Endothelial cell of umbilical vein (primary cell): ENCODE measurements at regions not wholly inside any gene's neighbourhood (a gene's known extent, or its start where the extent isn't known, plus 50 kb on each side); places are given as distances from the start of the nearest gene placed in this dataset.

Experiments
- EZH2 ChIP-seq: IDR thresholded peaks from 2 replicates; pipeline ENCODE4 v1.6.1; 2012; ENCODE audit warnings: borderline replicate concordance, low read depth, mild to moderate bottlenecking, moderate library complexity, low read length, inconsistent platforms; ENCODE audit not compliant: severe bottlenecking
- FOS ChIP-seq: IDR thresholded peaks from 2 replicates; pipeline ENCODE4 v1.6.1; 2011; ENCODE audit warnings: mild to moderate bottlenecking, low read length, moderate library complexity, borderline replicate concordance; ENCODE audit not compliant: insufficient read depth
- GATA2 ChIP-seq: IDR thresholded peaks from 2 replicates; pipeline ENCODE4 v1.7.0; 2011; ENCODE audit warnings: low read depth, mild to moderate bottlenecking, moderate library complexity, mixed read lengths, low read length; ENCODE audit not compliant: insufficient read length, insufficient read depth
- JUN ChIP-seq: IDR thresholded peaks from 2 replicates; pipeline ENCODE4 v1.6.1; 2011; ENCODE audit warnings: borderline replicate concordance, low read depth; ENCODE audit not compliant: insufficient read length, insufficient read depth
- MAX ChIP-seq: IDR thresholded peaks from 2 replicates; pipeline ENCODE4 v1.6.1; 2011; ENCODE audit not compliant: insufficient read depth, insufficient read length
- MYC ChIP-seq: IDR thresholded peaks from one replicate; pipeline ENCODE4 v1.6.1; 2011; ENCODE audit warnings: mild to moderate bottlenecking, low read depth, low read length
- POLR2A ChIP-seq: IDR thresholded peaks from 2 replicates; pipeline ENCODE4 v1.6.1; 2012; ENCODE audit warnings: low read depth, mild to moderate bottlenecking, control low read depth, low read length
- POLR2AphosphoS5 ChIP-seq: IDR thresholded peaks from 2 replicates; pipeline ENCODE4 v1.6.1; 2012; ENCODE audit warnings: low read depth, mild to moderate bottlenecking, control low read depth, low read length, moderate library complexity; ENCODE audit not compliant: insufficient read depth
- TF ChIP-seq, protein P1 (sequence below), 2 donors: IDR thresholded peaks; 1 replicate in 1 of 2; 2 replicates in 1 of 2; pipeline ENCODE4 v1.5.1; 2011; ENCODE audit warnings: low read length in 2 of 2, mild to moderate bottlenecking in 2 of 2, moderate library complexity in 2 of 2, control low read depth in 1 of 2, inconsistent platforms in 1 of 2, low read depth in 1 of 2; ENCODE audit not compliant: insufficient read depth in 1 of 2; ENCODE audit errors: extremely low read depth in 1 of 2

DNA sequence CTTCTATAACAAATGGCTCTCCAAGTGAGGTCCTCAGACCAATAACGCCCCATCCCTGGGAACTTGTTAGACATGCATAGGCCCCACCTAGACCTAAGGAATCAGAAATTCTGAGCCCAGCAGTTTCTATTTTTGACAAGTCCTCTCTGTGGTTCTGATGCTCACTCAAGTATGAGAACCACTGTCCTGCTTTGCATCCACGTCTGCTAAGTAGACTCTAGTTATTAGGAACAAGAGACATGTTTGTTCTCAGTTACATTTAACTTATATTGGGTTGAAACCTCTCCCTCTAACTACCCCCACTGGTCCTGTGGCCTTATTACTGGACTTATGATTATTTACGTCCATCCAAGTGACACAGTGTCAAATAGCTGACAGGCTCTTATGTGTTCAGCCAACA is 70.3 kb downstream of the TMEM17 start:
- TF ChIP-seq, protein P1, sequence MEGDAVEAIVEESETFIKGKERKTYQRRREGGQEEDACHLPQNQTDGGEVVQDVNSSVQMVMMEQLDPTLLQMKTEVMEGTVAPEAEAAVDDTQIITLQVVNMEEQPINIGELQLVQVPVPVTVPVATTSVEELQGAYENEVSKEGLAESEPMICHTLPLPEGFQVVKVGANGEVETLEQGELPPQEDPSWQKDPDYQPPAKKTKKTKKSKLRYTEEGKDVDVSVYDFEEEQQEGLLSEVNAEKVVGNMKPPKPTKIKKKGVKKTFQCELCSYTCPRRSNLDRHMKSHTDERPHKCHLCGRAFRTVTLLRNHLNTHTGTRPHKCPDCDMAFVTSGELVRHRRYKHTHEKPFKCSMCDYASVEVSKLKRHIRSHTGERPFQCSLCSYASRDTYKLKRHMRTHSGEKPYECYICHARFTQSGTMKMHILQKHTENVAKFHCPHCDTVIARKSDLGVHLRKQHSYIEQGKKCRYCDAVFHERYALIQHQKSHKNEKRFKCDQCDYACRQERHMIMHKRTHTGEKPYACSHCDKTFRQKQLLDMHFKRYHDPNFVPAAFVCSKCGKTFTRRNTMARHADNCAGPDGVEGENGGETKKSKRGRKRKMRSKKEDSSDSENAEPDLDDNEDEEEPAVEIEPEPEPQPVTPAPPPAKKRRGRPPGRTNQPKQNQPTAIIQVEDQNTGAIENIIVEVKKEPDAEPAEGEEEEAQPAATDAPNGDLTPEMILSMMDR (IDR thresholded peaks at IDR 0.05; ENCODE audit: extremely low read depth in 1 of 2, insufficient read depth in 1 of 2, low read depth in 1 of 2, low read length in 2 of 2), result no peak
- TF ChIP-seq POLR2AphosphoS5, result no peak
- no peak for TF ChIP-seq POLR2A
- no peak for TF ChIP-seq FOS
- no peak for TF ChIP-seq MAX
- TF ChIP-seq EZH2, result no peak
- TF ChIP-seq JUN, result no peak
- TF ChIP-seq MYC, result no peak
- TF ChIP-seq GATA2, result no peak
